UCSD-AML1 (cell line): ENCODE measurements at regions not wholly inside any gene's neighbourhood (a gene's known extent, or its start where the extent isn't known, plus 50 kb on each side); places are given as distances from the start of the nearest gene placed in this dataset.
"Not testable (repeated sequence)": the region's sequence is repeated elsewhere in the genome, so short reads cannot be mapped to it uniquely, and the experiment has no call there.

ENCODE experiments used
- DNase-seq: peaks from one replicate; lab custom pipeline; 2025; ENCODE audit not compliant: unreplicated experiment; lab: John Stamatoyannopoulos, UW

DNA sequence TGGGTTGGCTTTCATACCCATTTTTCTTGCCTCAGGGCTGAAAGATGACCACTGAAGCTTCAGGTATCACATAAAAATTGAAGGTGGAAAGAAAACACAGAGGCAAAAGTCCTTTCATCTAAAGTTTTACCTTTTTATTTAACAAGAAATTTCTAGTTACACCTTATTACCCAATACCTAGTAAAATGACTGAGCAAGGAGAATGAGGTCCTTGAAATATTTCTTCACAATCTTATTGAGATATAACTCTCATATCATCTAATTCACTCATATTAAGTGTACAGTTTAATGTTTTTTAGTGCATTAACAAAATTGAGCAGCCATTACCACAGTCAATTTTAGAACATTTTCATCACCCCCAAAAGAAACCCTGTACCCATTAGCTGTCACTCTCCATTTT lies 112.9 kb upstream of the ADTRP start:
- no peak for DNase-seq

DNA sequence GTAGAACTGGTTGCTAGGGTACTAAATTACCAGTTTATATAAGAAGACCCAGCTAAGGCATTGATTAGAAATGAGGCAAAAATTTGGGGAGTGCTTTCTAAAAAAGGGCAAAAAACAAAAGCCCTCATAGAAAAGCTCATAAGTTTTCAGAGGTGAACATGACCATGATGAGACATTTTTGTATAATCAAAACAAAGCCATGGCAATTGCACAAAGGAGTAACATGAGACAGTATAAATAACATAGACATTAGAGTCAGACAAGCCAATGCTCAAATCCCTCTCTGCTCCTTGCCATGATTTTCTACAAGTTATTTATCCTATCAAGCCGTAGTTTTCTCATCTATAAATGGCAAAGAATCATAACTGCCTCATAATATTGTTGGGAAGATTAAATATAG lies 112.2 kb upstream of the ADTRP start:
- DNase-seq, result no peak

DNA sequence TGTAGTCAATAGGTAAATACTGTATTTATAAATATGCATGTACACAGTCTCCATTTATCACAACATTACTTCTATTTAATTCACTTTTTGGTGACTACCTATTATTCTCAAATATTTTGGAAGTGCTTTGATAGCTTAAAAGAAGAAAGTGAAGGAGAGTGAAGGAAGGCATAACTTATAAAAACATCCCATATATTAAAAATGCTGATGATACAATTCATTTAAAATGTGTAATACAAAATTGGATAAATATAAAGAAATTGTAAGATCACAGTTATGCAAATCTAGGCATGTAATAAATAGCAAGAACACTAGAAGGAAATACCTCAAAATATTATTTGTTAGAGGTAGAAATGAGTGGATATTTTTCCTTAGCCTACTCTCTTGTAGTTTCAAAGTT lies 111.6 kb upstream of the ADTRP start:
- no peak for DNase-seq

DNA sequence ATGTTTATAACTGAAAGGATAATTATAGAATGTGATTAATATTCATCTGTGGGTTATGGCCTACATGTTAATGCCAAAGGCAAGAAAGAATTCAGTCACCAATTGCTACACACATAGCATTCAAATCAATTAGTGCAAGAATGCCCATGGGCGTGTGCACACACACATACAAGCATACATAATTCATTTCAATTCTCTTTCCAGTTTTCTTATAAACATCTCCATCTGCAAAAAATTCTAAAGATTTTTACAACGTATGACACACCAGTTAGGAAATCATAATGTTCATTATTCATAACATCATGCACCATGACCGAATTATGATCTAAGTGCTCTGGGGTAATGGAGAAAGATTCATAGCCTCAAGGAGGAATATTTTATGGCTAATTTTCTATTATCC lies 111.0 kb upstream of the ADTRP start:
- DNase-seq, result no peak

DNA sequence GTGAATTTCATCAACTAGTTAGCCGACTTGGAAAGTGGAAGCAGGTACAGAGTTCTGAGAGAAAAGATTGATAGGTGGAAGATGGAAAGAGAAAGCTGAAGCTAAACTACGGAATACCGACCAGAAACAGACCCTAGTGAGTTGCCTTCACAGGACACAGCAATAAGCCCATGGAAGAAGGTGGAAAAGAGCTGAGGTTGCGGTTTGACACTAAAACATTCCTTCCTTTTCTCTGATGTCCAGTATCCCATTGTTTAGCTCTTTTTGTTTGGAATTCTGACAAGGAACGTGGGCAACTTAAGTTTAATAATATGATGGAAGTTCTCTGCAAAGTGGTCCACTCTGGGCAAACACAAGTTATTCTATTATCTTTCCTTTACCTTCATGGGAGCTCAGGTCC lies 110.1 kb upstream of the ADTRP start:
- no peak for DNase-seq

DNA sequence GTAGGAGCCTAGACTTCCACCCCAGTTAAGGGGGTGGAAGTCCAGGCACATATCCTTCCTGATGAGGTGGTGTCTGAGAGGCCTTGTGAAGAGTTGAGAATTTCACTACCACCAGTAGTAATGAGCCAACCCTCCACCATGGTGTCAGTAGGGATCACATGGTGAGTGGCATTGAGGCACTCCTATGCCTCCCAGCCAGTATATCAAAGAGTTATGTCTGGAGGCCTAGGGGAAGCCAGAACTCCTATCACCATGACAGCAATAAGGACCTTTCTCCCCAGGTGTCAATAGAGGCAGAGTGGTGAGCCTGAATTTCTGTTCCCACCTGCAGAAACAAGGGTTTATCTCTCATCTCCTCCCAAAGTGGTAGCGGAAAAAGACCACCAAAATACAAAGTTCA lies 106.6 kb upstream of the ADTRP start:
- no peak for DNase-seq

DNA sequence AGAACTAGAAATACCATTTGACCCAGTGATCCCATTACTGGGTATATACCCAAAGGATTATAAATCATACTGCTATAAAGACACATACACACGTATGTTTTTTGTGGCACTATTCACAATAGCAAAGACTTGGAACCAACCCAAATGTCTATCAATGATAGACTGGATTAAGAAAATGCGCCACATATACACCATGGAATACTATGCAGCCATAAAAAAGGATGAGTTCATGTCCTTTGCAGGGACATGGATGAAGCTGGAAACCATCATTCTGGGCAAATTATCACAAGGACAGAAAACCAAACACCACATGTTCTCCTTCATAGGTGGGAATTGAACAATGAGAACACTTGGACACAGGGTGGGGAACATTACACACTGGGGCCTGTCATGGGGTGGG lies 104.9 kb upstream of the ADTRP start:
- DNase-seq, result not testable (repeated sequence)

DNA sequence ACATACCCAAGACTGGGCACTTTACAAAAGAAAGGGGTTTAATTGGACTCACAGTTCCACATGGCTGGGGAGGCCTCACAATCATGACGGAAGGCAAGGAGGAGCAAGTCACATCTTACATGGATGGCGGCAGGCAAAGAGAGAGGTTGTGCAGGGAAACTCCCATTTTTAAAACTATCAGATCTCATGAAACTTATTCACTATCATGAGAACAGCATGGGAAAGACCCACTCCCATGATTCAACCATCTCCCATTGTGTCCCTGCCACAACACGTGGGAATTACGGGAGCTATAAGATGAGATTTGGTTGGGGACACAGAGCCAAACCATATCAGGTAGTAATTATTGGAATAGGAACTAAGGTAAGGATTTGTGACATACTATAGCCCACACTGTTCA lies 101.6 kb upstream of the ADTRP start:
- not testable (repeated sequence) for DNase-seq

DNA sequence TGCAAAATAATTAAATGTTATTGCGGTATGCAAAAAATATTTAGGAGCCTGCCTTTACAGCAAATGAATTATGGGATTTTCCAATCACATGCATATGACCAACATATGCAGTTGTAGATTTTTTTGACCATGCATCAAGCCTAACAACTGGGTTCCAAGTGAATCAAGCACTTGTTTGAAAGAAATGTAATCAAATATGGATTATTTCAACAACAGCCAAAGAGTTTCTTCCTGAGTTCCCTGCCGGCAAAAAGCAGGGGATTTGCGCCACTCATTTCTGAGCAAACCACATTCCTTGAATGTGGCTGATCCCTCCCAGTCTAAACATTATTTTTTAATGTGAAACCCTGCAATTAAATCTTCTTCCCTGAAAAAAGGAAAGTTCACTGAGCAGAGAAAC lies 100.1 kb upstream of the ADTRP start:
- no peak for DNase-seq

DNA sequence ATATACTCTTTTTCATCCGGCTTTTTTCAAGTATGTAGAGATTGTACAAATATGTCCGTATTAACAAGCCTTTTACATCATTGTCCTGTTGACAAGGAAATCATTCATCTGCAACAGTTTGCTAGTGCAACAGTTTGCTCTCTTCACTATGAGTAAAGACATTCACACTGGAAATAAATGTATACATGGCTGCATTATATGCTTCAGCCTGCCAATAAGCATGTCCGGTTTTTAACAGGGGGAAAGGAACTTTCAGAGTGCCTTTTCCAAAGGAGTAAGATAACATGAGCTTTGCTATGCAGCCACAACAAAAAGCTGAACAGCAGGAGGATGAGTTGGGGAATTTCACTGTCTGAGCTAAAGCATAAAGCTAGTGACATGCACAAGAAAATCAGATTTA lies 99.4 kb upstream of the ADTRP start:
- DNase-seq, result no peak

DNA sequence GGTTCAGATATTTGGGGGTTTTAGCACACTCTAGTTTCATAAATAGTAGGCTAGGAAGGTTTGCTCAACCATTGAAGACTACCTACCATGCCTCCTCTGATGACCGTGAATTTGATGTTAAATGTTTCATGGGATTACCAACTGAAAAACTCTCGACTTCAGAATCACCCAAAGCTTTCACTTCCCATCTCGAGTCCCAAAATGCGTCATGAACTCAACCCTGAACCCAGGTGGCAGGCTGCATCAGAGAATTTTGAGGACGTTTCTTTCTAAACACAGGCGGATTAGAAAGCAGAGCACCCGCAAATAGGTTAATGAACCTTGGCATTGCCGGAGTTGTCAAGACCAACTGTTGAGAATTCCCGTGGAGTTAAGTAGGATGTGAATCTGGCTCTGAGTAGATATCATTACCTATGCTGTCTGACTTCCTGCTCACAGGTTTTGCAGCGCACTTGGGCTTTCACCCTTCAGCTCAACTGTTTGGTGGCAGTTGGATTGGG lies 98.4 kb upstream of the ADTRP start:
- DNase-seq, result no peak

DNA sequence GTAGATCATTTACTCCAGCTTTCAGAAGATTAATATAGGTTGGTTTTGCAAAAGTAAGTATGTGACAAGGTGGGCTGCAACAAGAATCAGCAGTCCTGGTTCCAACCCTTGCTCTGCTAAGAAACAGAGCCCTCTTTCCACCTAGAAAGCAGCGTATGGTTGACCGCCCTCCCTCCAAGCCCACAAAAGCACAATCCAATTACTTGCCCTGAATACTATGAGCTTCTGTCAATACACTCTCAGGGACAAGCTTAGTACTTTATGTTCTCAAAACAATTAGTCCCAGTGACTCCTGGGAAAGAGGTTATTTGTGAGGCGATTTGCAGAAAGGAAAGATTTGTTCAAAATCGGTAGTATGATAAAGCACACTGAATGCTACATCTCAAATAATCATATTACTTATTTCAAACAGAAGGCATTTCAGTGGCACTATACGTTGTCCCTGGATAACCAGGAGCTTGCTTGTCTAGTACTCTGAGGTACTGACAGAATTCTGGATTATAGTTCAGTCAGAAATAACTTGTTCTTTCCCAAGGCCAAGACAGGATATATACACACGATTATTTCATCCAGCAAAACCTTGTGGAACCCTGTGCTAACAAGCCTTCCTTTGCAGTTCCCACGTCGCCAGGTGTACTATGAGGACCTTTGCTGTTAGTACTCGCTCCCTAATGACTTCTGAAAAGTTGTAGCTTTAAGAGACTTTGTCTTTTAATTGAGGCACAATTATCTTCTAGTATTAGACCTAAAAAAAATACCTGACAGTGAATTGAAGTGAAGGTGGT lies 96.9 kb upstream of the ADTRP start:
- DNase-seq, result no peak

DNA sequence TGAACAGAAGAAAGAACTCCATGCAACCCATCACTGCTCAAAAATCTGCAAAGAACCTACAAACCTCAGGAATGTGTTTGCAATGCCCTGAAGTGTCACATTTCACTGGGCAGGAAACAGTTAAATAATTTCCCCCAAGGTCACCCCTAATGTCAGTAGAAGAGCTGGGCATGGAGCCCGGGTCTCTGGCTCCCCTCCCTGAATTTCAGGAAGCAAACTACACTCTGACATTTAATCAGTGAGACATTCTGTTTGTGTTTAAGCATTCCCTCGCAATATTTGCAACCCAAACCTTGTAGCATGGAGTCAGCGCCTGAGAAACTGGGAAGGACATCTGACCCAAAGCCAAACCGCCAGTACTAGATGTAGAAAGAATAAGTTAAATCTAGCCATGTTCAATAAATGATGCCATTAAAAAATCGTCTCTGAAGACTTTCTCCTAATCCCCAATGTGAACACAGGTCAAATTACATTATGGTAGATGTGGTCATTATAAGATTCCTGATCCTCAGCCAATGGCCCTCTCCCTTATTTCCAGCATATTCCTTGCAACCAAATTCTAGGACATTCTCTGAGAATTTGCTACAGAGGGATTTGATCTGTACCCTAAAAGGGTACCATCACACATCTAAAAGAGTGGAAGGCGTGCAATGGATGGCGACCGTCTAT lies 91.2 kb upstream of the ADTRP start:
- no peak for DNase-seq

DNA sequence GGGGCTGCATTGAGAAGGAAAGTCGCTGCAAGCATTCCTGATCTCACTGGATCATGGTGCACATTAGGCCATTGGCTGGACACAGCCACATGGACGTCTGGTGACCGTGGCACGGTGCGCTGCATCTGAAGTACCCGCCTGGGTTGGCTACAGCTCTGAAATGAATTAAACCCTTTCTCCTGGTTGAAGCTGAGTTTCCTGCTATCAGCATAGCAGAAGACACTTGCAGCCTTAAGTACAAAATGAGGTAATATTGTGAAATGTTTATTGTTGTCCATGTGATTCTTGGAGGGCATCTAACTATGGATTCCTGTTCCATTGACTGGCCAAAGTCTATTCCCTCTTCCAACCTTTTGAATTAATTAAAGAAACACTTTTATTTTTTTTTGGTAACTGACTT lies 89.8 kb upstream of the ADTRP start:
- DNase-seq, result no peak

DNA sequence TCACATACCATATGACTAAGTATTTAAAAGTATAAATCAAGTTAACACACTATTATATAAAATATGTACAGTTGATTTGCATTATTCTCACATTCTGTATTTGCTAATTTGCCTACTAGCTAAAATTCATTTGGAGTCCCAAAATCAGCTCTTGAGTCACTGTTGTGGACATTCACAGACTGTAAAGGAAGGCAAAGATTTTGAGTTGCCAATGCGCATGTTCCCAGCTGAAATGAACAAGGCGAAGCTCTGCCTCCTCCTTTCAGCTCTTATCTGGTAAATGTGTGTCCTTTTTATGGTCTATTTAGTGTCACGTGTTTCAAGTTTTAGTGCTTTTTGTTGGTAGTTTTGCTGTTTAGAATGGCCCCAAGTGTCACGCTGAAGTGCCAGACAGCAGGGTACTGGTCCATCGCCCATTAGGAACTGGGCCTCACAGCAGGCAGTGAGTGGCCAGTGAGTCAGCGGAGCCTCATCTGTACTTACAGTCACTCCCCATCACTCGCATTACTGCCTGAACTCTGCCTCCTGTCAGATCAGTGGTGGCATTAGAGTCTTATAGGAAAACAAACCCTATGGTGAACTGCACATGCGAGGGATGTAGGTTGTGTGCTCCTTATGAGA lies 87.2 kb upstream of the ADTRP start:
- DNase-seq, result no peak

DNA sequence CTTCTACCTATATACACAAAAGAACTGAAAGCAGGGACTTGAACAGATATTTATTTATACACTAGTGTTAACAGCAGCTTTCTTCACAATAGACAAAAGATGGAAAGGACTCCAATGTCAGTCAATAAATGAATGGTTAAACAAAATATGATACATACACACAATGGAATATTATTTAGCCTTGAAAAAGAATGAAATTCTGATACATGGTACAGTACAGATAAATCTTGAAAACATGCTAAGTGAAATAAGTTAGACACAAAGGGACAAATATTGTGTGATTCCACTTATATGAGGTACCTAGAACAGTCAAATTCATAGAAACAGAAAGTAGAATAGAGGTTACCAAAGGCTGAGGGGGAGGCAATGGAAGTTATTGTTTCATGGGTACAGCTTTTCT lies 79.8 kb upstream of the ADTRP start:
- no peak for DNase-seq

DNA sequence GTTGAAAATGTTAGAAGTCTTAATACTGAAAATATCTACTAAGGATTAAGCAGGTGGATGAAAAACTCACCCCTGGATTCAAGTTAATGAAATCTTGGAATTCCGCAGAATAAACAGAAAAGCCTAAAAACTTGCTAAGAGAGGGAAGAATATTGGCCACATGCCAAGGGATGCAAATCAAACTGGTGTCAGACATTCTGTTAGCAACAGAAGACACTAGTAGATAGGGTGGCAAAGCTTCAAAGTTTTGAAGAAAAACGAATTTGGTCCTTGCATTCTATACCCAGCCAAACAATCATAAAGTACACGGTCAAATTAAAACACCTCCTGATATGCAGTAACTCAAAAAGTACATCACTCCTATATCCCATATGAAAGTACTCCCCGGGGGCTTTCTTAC lies 77.1 kb upstream of the ADTRP start:
- DNase-seq, result no peak

DNA sequence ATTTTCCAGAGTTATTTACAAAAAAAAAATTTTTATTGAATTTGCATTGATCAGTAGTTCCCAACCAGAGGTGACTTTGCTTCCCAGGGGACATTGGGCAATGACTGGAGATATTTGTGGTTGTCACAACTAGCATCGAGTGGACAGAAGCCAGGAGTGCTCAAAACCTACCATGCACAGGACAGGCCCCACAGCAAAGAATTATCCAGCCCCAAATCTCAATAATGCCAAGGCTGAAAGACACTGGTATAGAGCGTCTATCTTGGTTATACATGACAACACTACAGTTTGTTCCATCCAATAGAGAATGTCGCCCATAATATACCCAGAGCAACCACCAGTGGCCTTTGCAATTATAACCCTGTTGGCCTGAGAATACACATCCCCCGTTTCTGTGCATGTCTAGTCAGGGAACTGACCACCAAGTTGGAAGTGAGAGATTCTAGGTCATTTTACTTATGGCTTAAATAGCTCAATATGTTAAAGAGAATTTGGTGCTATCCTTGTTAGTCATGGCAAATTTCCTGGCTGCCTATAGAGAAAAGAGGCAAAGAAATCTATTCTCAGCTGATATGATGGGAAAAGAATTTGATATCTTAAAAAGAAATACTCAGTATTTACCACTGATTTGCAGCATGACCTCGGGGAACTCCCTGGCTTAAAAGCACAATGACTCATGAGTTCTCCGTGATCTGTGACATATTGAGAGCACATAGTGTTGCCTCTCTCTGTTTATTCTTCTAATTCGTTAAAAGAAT lies 76.0 kb upstream of the ADTRP start:
- no peak for DNase-seq

DNA sequence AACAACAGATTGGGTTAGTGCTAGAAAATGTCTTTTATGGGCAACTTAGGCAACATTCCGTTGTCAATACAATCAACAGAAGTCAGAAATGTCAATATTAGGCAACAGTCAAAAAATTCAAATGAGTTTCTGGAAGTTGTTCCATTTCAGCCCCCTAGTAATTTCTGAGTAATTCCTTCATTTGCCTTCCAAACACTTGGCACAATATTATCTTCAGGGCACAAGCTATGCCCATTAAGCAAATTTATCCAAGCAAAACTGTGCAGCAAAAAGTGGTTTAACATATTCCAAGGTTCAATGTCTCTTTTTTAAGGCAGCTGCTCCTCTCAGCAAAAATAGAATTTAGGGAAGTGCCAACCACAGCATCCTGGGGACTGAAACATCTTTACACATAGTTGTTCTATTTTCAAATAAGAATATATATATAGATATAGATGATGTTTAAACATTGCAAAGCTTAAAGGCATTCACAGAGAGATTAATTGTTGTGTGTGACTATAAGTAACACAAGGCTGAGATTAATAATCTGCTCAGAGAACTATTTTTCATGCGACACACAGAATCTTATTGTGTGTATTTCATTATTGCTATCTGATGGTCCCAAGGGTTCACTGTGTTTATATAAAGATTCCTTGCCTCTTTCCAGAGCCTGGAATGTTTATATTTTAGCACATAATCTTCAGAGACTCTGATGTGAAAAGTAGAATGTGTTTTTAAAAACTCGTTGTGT lies 75.2 kb upstream of the ADTRP start:
- DNase-seq, result no peak

DNA sequence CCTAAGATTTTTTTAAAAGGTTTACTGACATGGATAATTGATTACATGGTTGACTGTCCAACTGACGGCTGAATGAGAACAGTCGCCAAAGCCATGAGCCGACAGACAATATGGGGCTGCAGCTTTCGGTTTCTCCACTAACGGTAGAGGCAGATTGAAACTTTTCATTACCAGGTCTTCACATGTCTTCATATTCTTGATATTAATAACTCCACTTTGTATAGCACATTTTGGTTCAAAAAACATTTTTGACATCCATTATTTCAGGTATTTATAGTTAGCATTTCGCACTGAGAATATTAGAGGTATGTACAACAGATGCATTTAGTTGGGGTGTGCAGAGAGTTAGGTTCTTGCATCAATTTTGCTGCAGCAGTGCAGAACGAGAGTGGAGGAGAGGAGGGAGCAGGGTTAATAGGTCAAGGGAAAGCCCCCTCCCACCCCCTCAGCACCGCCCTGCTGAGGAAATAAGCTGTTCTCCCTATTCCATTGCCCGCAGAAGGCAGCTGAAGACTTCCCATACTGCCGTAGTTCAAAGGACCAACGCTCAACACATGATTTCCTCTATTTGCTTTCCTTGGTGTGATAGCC lies 73.6 kb upstream of the ADTRP start:
- DNase-seq, result no peak
